ENCODE measurements at regions not wholly inside any gene's neighbourhood (a gene's known extent, or its start where the extent isn't known, plus 50 kb on each side); places are given as distances from the start of the nearest gene placed in this dataset.

DNA sequence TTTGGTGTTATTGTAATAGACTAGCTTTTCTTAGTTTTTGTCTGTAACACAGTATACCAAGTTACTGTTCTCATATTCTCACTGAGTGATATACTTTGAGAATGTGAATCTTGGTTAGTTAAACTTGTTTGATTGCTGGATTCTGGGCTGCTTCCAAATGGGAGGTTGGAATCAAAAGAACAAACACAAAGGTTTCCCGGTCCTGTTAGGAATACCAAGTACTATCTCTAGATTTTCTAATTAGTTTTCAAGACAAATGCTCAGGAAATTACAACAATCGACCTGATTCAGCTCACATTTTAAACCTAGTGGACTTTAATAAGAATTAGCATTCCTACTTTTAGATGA is 244.3 kb downstream of the CSNK1G3 start:
- no peak for TF ChIP-seq POLR2A (IDR thresholded peaks at IDR 0.05)
- TF ChIP-seq, protein P1, sequence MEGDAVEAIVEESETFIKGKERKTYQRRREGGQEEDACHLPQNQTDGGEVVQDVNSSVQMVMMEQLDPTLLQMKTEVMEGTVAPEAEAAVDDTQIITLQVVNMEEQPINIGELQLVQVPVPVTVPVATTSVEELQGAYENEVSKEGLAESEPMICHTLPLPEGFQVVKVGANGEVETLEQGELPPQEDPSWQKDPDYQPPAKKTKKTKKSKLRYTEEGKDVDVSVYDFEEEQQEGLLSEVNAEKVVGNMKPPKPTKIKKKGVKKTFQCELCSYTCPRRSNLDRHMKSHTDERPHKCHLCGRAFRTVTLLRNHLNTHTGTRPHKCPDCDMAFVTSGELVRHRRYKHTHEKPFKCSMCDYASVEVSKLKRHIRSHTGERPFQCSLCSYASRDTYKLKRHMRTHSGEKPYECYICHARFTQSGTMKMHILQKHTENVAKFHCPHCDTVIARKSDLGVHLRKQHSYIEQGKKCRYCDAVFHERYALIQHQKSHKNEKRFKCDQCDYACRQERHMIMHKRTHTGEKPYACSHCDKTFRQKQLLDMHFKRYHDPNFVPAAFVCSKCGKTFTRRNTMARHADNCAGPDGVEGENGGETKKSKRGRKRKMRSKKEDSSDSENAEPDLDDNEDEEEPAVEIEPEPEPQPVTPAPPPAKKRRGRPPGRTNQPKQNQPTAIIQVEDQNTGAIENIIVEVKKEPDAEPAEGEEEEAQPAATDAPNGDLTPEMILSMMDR (IDR thresholded peaks at IDR 0.05 in 4 of 5, conservative IDR thresholded peaks at IDR 0.05 in 1 of 5): no peak
- H3K9me3 ChIP-seq: no peaks in the 10 kb centered on the region
- no peak for DNase-seq
- no peak overlapping the region for H3K4me3 ChIP-seq
- intact Hi-C loops (cut with DNase I; ENCODE audit: low total_unique reads) (no loop called here), in situ Hi-C loops (cut with MboI; ENCODE audit: low sequenced_read_pairs in 4 of 4) (no loop called here)
- no peaks in the 10 kb centered on the region for H3K27me3 ChIP-seq
- no peaks in the 10 kb centered on the region for H3K36me3 ChIP-seq
- ATAC-seq: no peak
- peaks cover 11 to 15% of the 10 kb centered on the region in 2 donors for H3K4me1 ChIP-seq
- no peak overlapping the region for H3K27ac ChIP-seq

DNA sequence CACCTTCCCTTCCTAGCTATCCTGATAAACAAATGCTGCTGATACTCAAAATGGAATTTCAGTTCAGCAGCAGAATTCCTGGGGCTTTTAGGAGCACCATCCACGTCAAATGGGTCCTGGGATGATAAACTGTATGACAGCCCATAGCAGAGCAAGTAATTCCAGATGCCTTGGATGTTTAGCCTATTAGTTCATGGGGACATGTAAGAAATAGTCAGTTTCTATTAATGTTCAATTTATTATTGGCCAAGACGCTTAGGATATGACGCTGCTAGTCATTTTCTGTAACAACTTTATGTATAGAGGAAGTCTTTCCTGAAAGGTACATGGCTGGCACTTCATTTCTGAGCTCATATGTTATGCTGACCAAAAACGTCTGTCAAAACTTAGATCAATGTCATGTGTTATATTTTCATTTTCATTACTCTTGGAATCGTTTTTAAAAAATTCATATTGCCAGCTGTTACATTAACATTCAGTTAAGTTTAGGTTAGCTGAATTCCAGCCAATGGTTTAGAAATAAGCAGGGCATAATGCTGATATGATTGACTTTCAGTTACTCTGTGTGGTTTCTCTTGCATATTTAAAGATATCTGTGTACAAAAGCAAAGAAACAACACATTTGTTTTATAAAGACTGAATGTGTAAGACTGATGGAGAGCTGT is 243.8 kb downstream of the CSNK1G3 start:
- Histone ChIP-seq H3K36me3 (no peaks in the 10 kb centered on the region), H3K27ac (no peak overlapping the region), H3K9me3 (no peaks in the 10 kb centered on the region), H3K27me3 (no peaks in the 10 kb centered on the region), H3K4me1 (peaks cover 11 to 15% of the 10 kb centered on the region in 2 donors), H3K4me3 (no peak overlapping the region)
- no peak for TF ChIP-seq POLR2A (IDR thresholded peaks at IDR 0.05)
- TF ChIP-seq, protein P1 (IDR thresholded peaks at IDR 0.05 in 4 of 5, conservative IDR thresholded peaks at IDR 0.05 in 1 of 5): no peak
- in situ Hi-C loops (cut with MboI; ENCODE audit: low sequenced_read_pairs in 4 of 4): no loop called here
- ATAC-seq (no peak), DNase-seq (no peak)
- intact Hi-C loops (cut with DNase I; ENCODE audit: low total_unique reads): no loop called here

- Histone ChIP-seq H3K9me3 (no peaks in the 10 kb centered on the region), H3K27ac (no peak overlapping the region), H3K36me3 (no peaks in the 10 kb centered on the region), H3K4me3 (no peak overlapping the region), H3K4me1 (peaks cover 11 to 15% of the 10 kb centered on the region in 2 donors), H3K27me3 (no peaks in the 10 kb centered on the region)
- TF ChIP-seq, protein P1 (IDR thresholded peaks at IDR 0.05 in 4 of 5, conservative IDR thresholded peaks at IDR 0.05 in 1 of 5): no peak
- TF ChIP-seq POLR2A (IDR thresholded peaks at IDR 0.05): no peak
- ATAC-seq (no peak), DNase-seq (no peak)
- in situ Hi-C loops (cut with MboI; ENCODE audit: low sequenced_read_pairs in 4 of 4) (no loop called here), intact Hi-C loops (cut with DNase I; ENCODE audit: low total_unique reads) (no loop called here)
These were observed 242.9 kb downstream of the CSNK1G3 start for GRCh38 chr5:123754908-123755307.

GRCh38 chr5:123753937-123754891 is 242.2 kb downstream of the CSNK1G3 start:
- no peak for ATAC-seq
- no peaks in the 10 kb centered on the region for H3K36me3 ChIP-seq
- no peaks in the 10 kb centered on the region for H3K27me3 ChIP-seq
- peaks cover 11 to 15% of the 10 kb centered on the region in 2 donors for H3K4me1 ChIP-seq
- no peak overlapping the region for H3K27ac ChIP-seq
- no peak for DNase-seq
- intact Hi-C loops (cut with DNase I; ENCODE audit: low total_unique reads): no loop called here
- no peaks in the 10 kb centered on the region for H3K9me3 ChIP-seq
- no peak overlapping the region for H3K4me3 ChIP-seq
- no peak for TF ChIP-seq POLR2A (IDR thresholded peaks at IDR 0.05)
- TF ChIP-seq, protein P1 (IDR thresholded peaks at IDR 0.05 in 4 of 5, conservative IDR thresholded peaks at IDR 0.05 in 1 of 5): no peak
- in situ Hi-C loops (cut with MboI; ENCODE audit: low sequenced_read_pairs in 4 of 4): no loop called here

All from gastrocnemius medialis (tissue), 4 donors.